ENCODE measurements at regions not wholly inside any gene's neighbourhood (a gene's known extent, or its start where the extent isn't known, plus 50 kb on each side); places are given as distances from the start of the nearest gene placed in this dataset.

DNA sequence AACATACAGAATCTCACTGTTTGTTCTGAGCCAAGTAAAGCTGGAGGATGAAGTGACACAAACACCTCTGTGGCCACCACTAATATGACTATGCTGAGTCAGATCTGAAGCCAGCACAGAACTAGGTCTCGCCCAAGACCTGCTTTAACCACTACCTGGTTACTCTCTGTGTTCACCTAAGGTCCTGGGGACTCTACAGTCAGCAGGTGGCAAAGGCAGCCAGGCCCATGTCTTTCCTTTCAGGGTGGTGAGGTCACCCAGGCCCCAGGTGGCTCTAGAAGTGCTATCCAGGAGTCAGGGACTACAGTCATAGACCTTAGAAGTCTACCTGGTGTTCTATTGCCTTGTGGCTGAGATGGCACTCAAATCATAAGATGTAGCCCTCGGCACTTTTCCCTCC, 287.9 kb upstream of the ARRDC4 start:
- TF ChIP-seq POLR2AphosphoS5 (IDR thresholded peaks at IDR 0.05) (no peak), CTCF (IDR thresholded peaks at IDR 0.05) (no peak)

Measured in breast epithelium (tissue), 3 donors.